ENCODE measurements at regions not wholly inside any gene's neighbourhood (a gene's known extent, or its start where the extent isn't known, plus 50 kb on each side); places are given as distances from the start of the nearest gene placed in this dataset.

GRCh38 chr18:6465281-6465680 is 50.6 kb upstream of the L3MBTL4 start:
- in situ Hi-C loops (cut with MboI), result no loop called here

GRCh38 chr18:6476190-6476589 is 61.5 kb upstream of the L3MBTL4 start:
- CTCF ChIA-PET (ENCODE audit: low intra/inter-chr PET ratio), result no interaction called here
- H3K4me3 ChIP-seq, result no peak overlapping the region
- no peak for FAIRE-seq
- no TSS peak for BruUV-seq (replicated peaks)
- no peaks in the 10 kb centered on the region for H3K79me2 ChIP-seq (ENCODE audit: control insufficient read depth, insufficient read depth, low read length)
- no peak overlapping the region for H3K9ac ChIP-seq (ENCODE audit: insufficient read depth in 1 of 2, low read depth in 2 of 2, low read length in 2 of 2)
- POLR2A ChIA-PET, result no interaction called here
- H3K36me3 ChIP-seq (ENCODE audit: control insufficient read depth, insufficient read depth, low read length), result no peaks in the 10 kb centered on the region
- H3K9me1 ChIP-seq (ENCODE audit: control insufficient read depth, insufficient read depth, low read length), result no peaks in the 10 kb centered on the region
- intact Hi-C loops (cut with micrococcal nuclease) (no loop called here), in situ Hi-C loops (cut with MboI) (no loop called here)
- no peak overlapping the region for H2AFZ ChIP-seq (ENCODE audit: low read depth, low read length)
- H3K27me3 ChIP-seq (ENCODE audit: control insufficient read depth in 2 of 2, insufficient read depth in 2 of 2, low read length in 2 of 2), result no peaks in the 10 kb centered on the region
- ATAC-seq, result no peak
- no peak for DNase-seq (ENCODE audit: extremely low read depth in 1 of 4, low spot score in 3 of 4)
- no peak overlapping the region for H3K4me2 ChIP-seq (ENCODE audit: insufficient read depth, low read length)
- no peaks in the 10 kb centered on the region for H3K9me3 ChIP-seq (replicated peaks; ENCODE audit: control insufficient read depth, insufficient read depth, low read depth, low read length)
- no peak overlapping the region for H3K27ac ChIP-seq (ENCODE audit: extremely low read depth, low read depth, low read length)
- H3K4me1 ChIP-seq (replicated peaks in 1 of 2; ENCODE audit: control insufficient read depth in 2 of 2, insufficient read depth in 2 of 2, low read length in 2 of 2), result no peaks in the 10 kb centered on the region
- WGBS (ENCODE audit: insufficient coverage, low coverage, missing lambda C conversion rate), result 0% methylated on average over 1 of the region's 1 CpG
- no peaks in the 10 kb centered on the region for H4K20me1 ChIP-seq (replicated peaks; ENCODE audit: control insufficient read depth, insufficient read depth, low read length)
- TF ChIP-seq SAFB (IDR thresholded peaks at IDR 0.05; ENCODE audit: borderline replicate concordance, low read depth, low read length) (no peak), PHTF2 (CRISPR knock-in tag; IDR thresholded peaks at IDR 0.05) (no peak), ATF7 (IDR thresholded peaks at IDR 0.05) (no peak), RFX5 (IDR thresholded peaks at IDR 0.05; ENCODE audit: low read depth, low read length) (no peak), DLX4 (CRISPR knock-in tag; IDR thresholded peaks at IDR 0.05) (no peak), ZNF407 (IDR thresholded peaks at IDR 0.05; ENCODE audit: low read depth) (no peak)

More at GRCh38 chr18:6465281-6465680, 50.6 kb upstream of the L3MBTL4 start:
- H3K4me2 ChIP-seq (ENCODE audit: insufficient read depth, low read length), result no peak overlapping the region
- no peak overlapping the region for H3K9ac ChIP-seq (ENCODE audit: insufficient read depth in 1 of 2, low read depth in 2 of 2, low read length in 2 of 2)
- FAIRE-seq (no peak), ATAC-seq (no peak), DNase-seq (ENCODE audit: extremely low read depth in 1 of 4, low spot score in 3 of 4) (no peak)
- no peak for TF ChIP-seq CEBPG (CRISPR knock-in tag; IDR thresholded peaks at IDR 0.05)
- peak in 1 of 2 experiments; percentile 78; a peak in 2 of 4 replicates for TF ChIP-seq CEBPG (tag; conservative IDR thresholded peaks at IDR 0.05 in 1 of 2, IDR thresholded peaks at IDR 0.05 in 1 of 2)
- no peak for TF ChIP-seq EZH2 (IDR thresholded peaks at IDR 0.05; ENCODE audit: borderline replicate concordance, low read depth, low read length)
- peak; percentile 74 for TF ChIP-seq CEBPB (tag; IDR thresholded peaks at IDR 0.05)
- no peak for TF ChIP-seq PTBP1 (IDR thresholded peaks at IDR 0.05; ENCODE audit: low read depth, low read length)
- no peaks in the 10 kb centered on the region for H4K20me1 ChIP-seq (replicated peaks; ENCODE audit: control insufficient read depth, insufficient read depth, low read length)
- no peaks in the 10 kb centered on the region for H3K27me3 ChIP-seq (ENCODE audit: control insufficient read depth in 2 of 2, insufficient read depth in 2 of 2, low read length in 2 of 2)
- H3K79me2 ChIP-seq (ENCODE audit: control insufficient read depth, insufficient read depth, low read length), result no peaks in the 10 kb centered on the region
- CTCF ChIA-PET (ENCODE audit: low intra/inter-chr PET ratio), result no interaction called here
- no peaks in the 10 kb centered on the region for H3K4me1 ChIP-seq (replicated peaks in 1 of 2; ENCODE audit: control insufficient read depth in 2 of 2, insufficient read depth in 2 of 2, low read length in 2 of 2)
- H2AFZ ChIP-seq (ENCODE audit: low read depth, low read length), result no peak overlapping the region
- H3K9me1 ChIP-seq (ENCODE audit: control insufficient read depth, insufficient read depth, low read length), result no peaks in the 10 kb centered on the region
- no peaks in the 10 kb centered on the region for H3K9me3 ChIP-seq (replicated peaks; ENCODE audit: control insufficient read depth, insufficient read depth, low read depth, low read length)
- POLR2A ChIA-PET, result no interaction called here
- 0% methylated on average over 1 of the region's 1 CpG for WGBS (ENCODE audit: insufficient coverage, low coverage, missing lambda C conversion rate)
- H3K4me3 ChIP-seq, result no peak overlapping the region
- intact Hi-C loops (cut with micrococcal nuclease), result no loop called here
- no peaks in the 10 kb centered on the region for H3K36me3 ChIP-seq (ENCODE audit: control insufficient read depth, insufficient read depth, low read length)
- no TSS peak for BruUV-seq (replicated peaks)
- H3K27ac ChIP-seq (ENCODE audit: extremely low read depth, low read depth, low read length), result no peak overlapping the region
